Trophoblast cell (in vitro differentiated cells and primary cell): ENCODE measurements at regions not wholly inside any gene's neighbourhood (a gene's known extent, or its start where the extent isn't known, plus 50 kb on each side); places are given as distances from the start of the nearest gene placed in this dataset.
A peak's percentile ranks its signal among the peaks of the same experiment; 100 is the strongest.
"Not testable (repeated sequence)": the region's sequence is repeated elsewhere in the genome, so short reads cannot be mapped to it uniquely, and the experiment has no call there.

Experiments
- DNase-seq, 2 donors: peaks; one replicate each; pipeline ENCODE4 v3.0.0-alpha.2; 2016
- H2AFZ ChIP-seq: 2 replicates; pipeline ENCODE4 v1.6.1; 2013; ENCODE audit warnings: low read length, moderate library complexity, mild to moderate bottlenecking; ENCODE audit not compliant: insufficient read depth, poor library complexity
- H2AK5ac ChIP-seq: 2 replicates; pipeline ENCODE4 v1.6.1; 2013; ENCODE audit warnings: mild to moderate bottlenecking, low read length
- H2BK120ac ChIP-seq: 2 replicates; pipeline ENCODE4 v1.6.1; 2013; ENCODE audit warnings: low read length, mild to moderate bottlenecking, moderate library complexity; ENCODE audit not compliant: insufficient read depth, poor library complexity
- H2BK12ac ChIP-seq: 2 replicates; pipeline ENCODE4 v1.6.1; 2013; ENCODE audit warnings: mild to moderate bottlenecking, low read length, moderate library complexity
- H2BK5ac ChIP-seq: 2 replicates; pipeline ENCODE4 v1.6.1; 2013; ENCODE audit warnings: low read length, low read depth, moderate library complexity, mild to moderate bottlenecking; ENCODE audit not compliant: poor library complexity
- H3K14ac ChIP-seq: 2 replicates; pipeline ENCODE4 v1.6.1; 2013; ENCODE audit warnings: mild to moderate bottlenecking, low read length
- H3K18ac ChIP-seq: 2 replicates; pipeline ENCODE4 v1.6.1; 2013; ENCODE audit warnings: mild to moderate bottlenecking, low read length
- H3K23ac ChIP-seq: 2 replicates; pipeline ENCODE4 v1.6.1; 2013; ENCODE audit warnings: low read length
- H3K27ac ChIP-seq: 2 replicates; pipeline ENCODE4 v1.5.1; 2013; ENCODE audit warnings: low read depth, mild to moderate bottlenecking, inconsistent platforms, low read length, moderate library complexity
- H3K27me3 ChIP-seq: 2 replicates; pipeline ENCODE4 v1.6.1; 2013; ENCODE audit warnings: inconsistent platforms, mild to moderate bottlenecking, low read length, moderate library complexity; ENCODE audit not compliant: insufficient read depth
- H3K36me3 ChIP-seq, 2 experiments: 1 replicate in 1 of 2; 2 replicates in 1 of 2; pipeline ENCODE4 v1.6.1; 2013; ENCODE audit warnings: low read length in 2 of 2, mild to moderate bottlenecking in 2 of 2, moderate library complexity in 1 of 2; ENCODE audit not compliant: insufficient read depth in 2 of 2, control insufficient read depth in 1 of 2
- H3K4ac ChIP-seq: 2 replicates; pipeline ENCODE4 v1.6.1; 2013; ENCODE audit warnings: low read depth, mild to moderate bottlenecking, low read length, moderate library complexity
- H3K4me1 ChIP-seq, 2 experiments: 1 replicate in 1 of 2; 2 replicates in 1 of 2; pipeline ENCODE4 v1.6.1; 2013; ENCODE audit warnings: low read length in 2 of 2, mild to moderate bottlenecking in 2 of 2, moderate library complexity in 1 of 2; ENCODE audit not compliant: insufficient read depth in 2 of 2, control insufficient read depth in 1 of 2
- H3K4me2 ChIP-seq: 2 replicates; pipeline ENCODE4 v1.6.1; 2013; ENCODE audit warnings: inconsistent platforms, mild to moderate bottlenecking, low read length, moderate library complexity
- H3K4me3 ChIP-seq: 2 replicates; pipeline ENCODE4 v1.5.1; 2013; ENCODE audit warnings: mild to moderate bottlenecking, low read depth, low read length, inconsistent platforms
- H3K79me1 ChIP-seq: one replicate; pipeline ENCODE4 v1.6.1; 2013; ENCODE audit warnings: low read length
- H3K79me2 ChIP-seq: 2 replicates; pipeline ENCODE4 v1.6.1; 2013; ENCODE audit warnings: low read length, mild to moderate bottlenecking; ENCODE audit not compliant: control insufficient read depth, insufficient read depth, poor library complexity
- H3K9ac ChIP-seq: 2 replicates; pipeline ENCODE4 v1.6.1; 2013; ENCODE audit warnings: mild to moderate bottlenecking, low read length
- H3K9me3 ChIP-seq: 2 replicates; pipeline ENCODE4 v1.6.1; 2013; ENCODE audit warnings: low read depth, mild to moderate bottlenecking, control low read depth, inconsistent platforms, low read length; ENCODE audit not compliant: insufficient read depth
- H4K12ac ChIP-seq: 2 replicates; pipeline ENCODE4 v1.6.1; 2013; ENCODE audit warnings: low read depth, mild to moderate bottlenecking, low read length, moderate library complexity
- H4K8ac ChIP-seq: 2 replicates; pipeline ENCODE4 v1.6.1; 2013; ENCODE audit warnings: low read depth, mild to moderate bottlenecking, low read length, moderate library complexity
- H4K91ac ChIP-seq: one replicate; pipeline ENCODE4 v1.6.1; 2013; ENCODE audit warnings: low read depth, mild to moderate bottlenecking, low read length, moderate library complexity
- WGBS: extraction: QIAGEN DNeasy Blood & Tissue Kit; methylation state at CpG from one replicate; pipeline ENCODE4 v1.1.7; 2013; ENCODE audit warnings: missing lambda C conversion rate; ENCODE audit not compliant: insufficient read length, insufficient coverage; ENCODE audit errors: extremely low coverage; 5-methylcytosine and 5-hydroxymethylcytosine counted together

GRCh38 chr16:29222008-29222407 lies 184.5 kb downstream of the NPIPB11 start:
- H2BK12ac ChIP-seq, H3K27me3 ChIP-seq, H4K12ac ChIP-seq, DNase-seq, H2BK5ac ChIP-seq, H3K36me3 ChIP-seq, H3K4ac ChIP-seq, H4K91ac ChIP-seq, H3K79me1 ChIP-seq, H3K27ac ChIP-seq, H2BK120ac ChIP-seq, H3K4me3 ChIP-seq, H2AK5ac ChIP-seq, H3K4me2 ChIP-seq, H3K4me1 ChIP-seq, H3K9ac ChIP-seq, H3K18ac ChIP-seq, H2AFZ ChIP-seq, H3K14ac ChIP-seq, H3K23ac ChIP-seq, H3K79me2 ChIP-seq, H4K8ac ChIP-seq: not testable (repeated sequence)
- peaks cover 12% of the 10 kb centered on the region for H3K9me3 ChIP-seq
- WGBS, result no CpG with 5 or more reads among the region's 8 CpGs

GRCh38 chr16:29221281-29221955 lies 185.1 kb downstream of the NPIPB11 start:
- H4K91ac ChIP-seq, DNase-seq, H3K4ac ChIP-seq, H3K27me3 ChIP-seq, H3K36me3 ChIP-seq, H3K18ac ChIP-seq, H4K12ac ChIP-seq, H3K79me2 ChIP-seq, H2AK5ac ChIP-seq, H3K14ac ChIP-seq, H2AFZ ChIP-seq, H3K4me1 ChIP-seq, H2BK5ac ChIP-seq, H2BK12ac ChIP-seq, H3K23ac ChIP-seq, H3K9ac ChIP-seq, H3K79me1 ChIP-seq, H3K4me2 ChIP-seq, H3K4me3 ChIP-seq, H2BK120ac ChIP-seq, H3K27ac ChIP-seq: not testable (repeated sequence)
- Histone ChIP-seq H3K9me3 (peaks cover 12% of the 10 kb centered on the region), H4K8ac (peak overlapping the region; percentile 22)
- WGBS, result no CpG with 5 or more reads among the region's 10 CpGs

DNA sequence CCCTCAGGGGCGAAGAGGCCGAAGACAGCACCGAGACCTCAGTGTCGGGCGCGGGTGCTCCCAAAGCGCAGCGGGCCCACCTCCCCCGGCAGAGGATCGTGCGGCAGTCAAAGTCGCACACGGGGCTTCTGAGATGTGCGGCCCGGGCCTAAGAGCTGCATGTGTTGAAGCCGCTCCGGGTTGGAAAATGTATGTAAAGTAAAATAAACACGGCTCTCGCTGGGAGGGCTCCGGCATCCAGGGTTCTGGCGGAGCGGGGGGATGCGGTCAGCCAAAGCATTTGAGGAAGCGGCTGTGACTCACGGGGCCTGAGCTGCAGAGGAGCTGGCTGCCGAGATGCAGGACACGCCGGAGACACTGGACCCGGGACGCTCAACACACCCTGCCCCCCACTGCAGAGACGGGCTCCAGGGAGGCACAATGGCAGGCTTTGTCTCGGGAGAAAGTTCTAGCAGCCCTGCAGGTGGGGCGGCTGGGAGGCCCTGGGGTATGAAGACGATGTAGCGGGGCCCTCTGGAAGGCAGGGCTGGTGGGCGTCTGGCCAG lies 185.8 kb downstream of the NPIPB11 start:
- H3K79me2 ChIP-seq, H2AK5ac ChIP-seq, H3K4me1 ChIP-seq, H3K36me3 ChIP-seq, H3K27me3 ChIP-seq, H4K8ac ChIP-seq, H3K14ac ChIP-seq, H3K4ac ChIP-seq, DNase-seq, H2AFZ ChIP-seq, H3K4me2 ChIP-seq, H2BK5ac ChIP-seq, H3K79me1 ChIP-seq, H3K23ac ChIP-seq, H3K4me3 ChIP-seq, H4K91ac ChIP-seq, H3K9ac ChIP-seq, H4K12ac ChIP-seq, H3K27ac ChIP-seq, H2BK12ac ChIP-seq, H2BK120ac ChIP-seq, H3K18ac ChIP-seq: not testable (repeated sequence)
- no CpG with 5 or more reads among the region's 36 CpGs for WGBS
- peaks cover 12% of the 10 kb centered on the region for H3K9me3 ChIP-seq

- not testable (repeated sequence) for H2BK120ac ChIP-seq, H2BK5ac ChIP-seq, H3K79me1 ChIP-seq, H3K27me3 ChIP-seq, DNase-seq, H3K4me3 ChIP-seq, H3K79me2 ChIP-seq, H3K4me1 ChIP-seq, H3K4ac ChIP-seq, H3K9ac ChIP-seq, H4K91ac ChIP-seq, H3K36me3 ChIP-seq, H3K23ac ChIP-seq, H2AK5ac ChIP-seq, H3K14ac ChIP-seq, H4K12ac ChIP-seq, H2AFZ ChIP-seq, H3K27ac ChIP-seq, H2BK12ac ChIP-seq, H4K8ac ChIP-seq, H3K18ac ChIP-seq, H3K4me2 ChIP-seq
- WGBS, result no CpG with 5 or more reads among the region's 24 CpGs
- H3K9me3 ChIP-seq, result peaks cover 12% of the 10 kb centered on the region
These were observed 186.4 kb downstream of the NPIPB11 start for GRCh38 chr16:29219966-29220646.
